Naive B cell (primary cell): ENCODE measurements at regions not wholly inside any gene's neighbourhood (a gene's known extent, or its start where the extent isn't known, plus 50 kb on each side); places are given as distances from the start of the nearest gene placed in this dataset.
"Not testable (repeated sequence)": the region's sequence is repeated elsewhere in the genome, so short reads cannot be mapped to it uniquely, and the experiment has no call there.

ENCODE experiments used
- ATAC-seq, 2 donors: fragments of 150-1000 bp; cut with Tn5 transposase; 2 replicates each; pipeline ENCODE4 v1.10.0; 2021; ENCODE audit warnings: low read depth in 2 of 2, mild to moderate bottlenecking in 2 of 2, moderate library complexity in 2 of 2
- DNase-seq: peaks from one replicate; pipeline ENCODE4 v3.0.0; 2022
- H3K27ac Mint-ChIP-seq, 6 donors: one replicate each; pipeline ENCODE4 v1.8.0; 2020 to 2022; ENCODE audit warnings: mild to moderate bottlenecking in 6 of 6, mixed read lengths in 6 of 6, moderate library complexity in 5 of 6, inconsistent platforms in 2 of 6
- H3K27me3 Mint-ChIP-seq, 3 donors: one replicate each; pipeline ENCODE4 v1.8.0; 2021 to 2022; ENCODE audit warnings: mixed read lengths in 3 of 3, mild to moderate bottlenecking in 1 of 3
- H3K36me3 Mint-ChIP-seq, 2 donors: one replicate each; pipeline ENCODE4 v1.8.0; 2020 to 2022; ENCODE audit warnings: mixed read lengths in 2 of 2, inconsistent platforms in 1 of 2, mild to moderate bottlenecking in 1 of 2
- H3K4me1 Mint-ChIP-seq, 3 donors: one replicate each; pipeline ENCODE4 v1.8.0; 2020 to 2022; ENCODE audit warnings: mixed read lengths in 3 of 3, inconsistent platforms in 1 of 3, mild to moderate bottlenecking in 1 of 3, moderate library complexity in 1 of 3
- H3K4me3 Mint-ChIP-seq, 8 donors: one replicate each; pipeline ENCODE4 v1.8.0; 2020 to 2022; ENCODE audit warnings: mild to moderate bottlenecking in 8 of 8, mixed read lengths in 8 of 8, moderate library complexity in 8 of 8, inconsistent platforms in 2 of 8
- H3K9me3 Mint-ChIP-seq, 7 donors: one replicate each; pipeline ENCODE4 v1.8.0; 2020 to 2022; ENCODE audit warnings: mixed read lengths in 7 of 7, mild to moderate bottlenecking in 5 of 7, inconsistent platforms in 2 of 7, moderate library complexity in 1 of 7

DNA sequence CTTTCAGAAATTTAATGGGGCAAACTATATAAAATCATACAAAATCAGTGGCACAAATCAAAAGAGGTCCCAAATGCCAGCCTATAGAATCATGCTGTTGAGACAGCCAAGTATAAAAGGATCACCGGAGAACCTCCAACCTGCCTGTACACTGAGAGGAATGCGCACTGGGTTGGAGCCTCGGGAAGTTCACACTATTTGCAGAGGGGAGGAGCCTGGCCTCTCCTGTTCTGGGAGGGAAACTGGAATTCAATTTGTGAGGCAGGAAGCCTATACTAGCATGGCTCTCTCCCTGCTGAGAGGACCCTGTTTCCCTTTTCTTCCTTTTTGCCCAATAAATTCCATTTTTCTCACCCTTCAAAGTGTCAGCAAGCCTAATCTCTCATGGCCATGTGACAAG lies 406.0 kb downstream of the HINT1 start:
- no peaks in the 10 kb centered on the region for H3K4me1 Mint-ChIP-seq
- ATAC-seq = no peak
- H3K36me3 Mint-ChIP-seq = no peaks in the 10 kb centered on the region
- no peak for DNase-seq
- peaks cover 0 to 5% (median 0%) of the 10 kb centered on the region in 7 donors for H3K9me3 Mint-ChIP-seq
- H3K27me3 Mint-ChIP-seq = no peaks in the 10 kb centered on the region
- H3K27ac Mint-ChIP-seq = no peak overlapping the region
- no peak overlapping the region for H3K4me3 Mint-ChIP-seq

GRCh38 chr5:130747556-130747955 lies 417.5 kb downstream of the HINT1 start:
- no peak for ATAC-seq
- no peak overlapping the region for H3K4me3 Mint-ChIP-seq
- peaks cover 0 to 18% (median 15%) of the 10 kb centered on the region in 7 donors for H3K9me3 Mint-ChIP-seq
- DNase-seq = no peak
- no peaks in the 10 kb centered on the region for H3K4me1 Mint-ChIP-seq
- H3K36me3 Mint-ChIP-seq = peaks cover 0 to 8% of the 10 kb centered on the region in 2 donors
- no peak overlapping the region for H3K27ac Mint-ChIP-seq
- no peaks in the 10 kb centered on the region for H3K27me3 Mint-ChIP-seq

DNA sequence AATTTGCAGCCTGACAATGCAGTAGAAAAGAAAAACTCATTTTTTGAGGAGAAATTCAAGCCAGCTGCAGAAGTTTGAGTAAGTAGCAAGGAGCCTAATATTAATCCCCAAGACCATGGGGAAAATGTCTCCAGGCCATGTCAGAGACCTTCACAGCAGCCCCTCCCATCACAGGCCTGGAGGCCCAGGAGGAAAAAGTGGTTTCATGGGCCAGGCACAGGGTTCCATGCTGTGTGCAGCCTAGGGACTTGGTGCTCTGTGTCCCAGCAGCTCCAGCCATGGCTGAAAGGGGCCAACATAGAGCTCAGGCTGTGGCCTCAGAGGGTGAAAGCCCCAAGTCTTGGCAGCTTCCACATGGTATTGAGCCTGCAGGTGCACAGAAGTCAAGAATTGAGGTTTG lies 418.4 kb downstream of the HINT1 start:
- peaks cover 0 to 20% (median 13%) of the 10 kb centered on the region in 7 donors for H3K9me3 Mint-ChIP-seq
- DNase-seq, H3K27ac Mint-ChIP-seq, H3K36me3 Mint-ChIP-seq, H3K4me3 Mint-ChIP-seq, H3K27me3 Mint-ChIP-seq, H3K4me1 Mint-ChIP-seq, ATAC-seq: not testable (repeated sequence)

GRCh38 chr5:130743092-130743491 lies 422.0 kb downstream of the HINT1 start:
- Mint-ChIP-seq H3K27me3 (no peaks in the 10 kb centered on the region), H3K4me3 (no peak overlapping the region), H3K27ac (no peak overlapping the region), H3K36me3 (peaks cover 0 to 8% of the 10 kb centered on the region in 2 donors), H3K9me3 (peaks cover 5 to 38% (median 20%) of the 10 kb centered on the region in 7 donors), H3K4me1 (no peaks in the 10 kb centered on the region)
- DNase-seq = no peak
- no peak for ATAC-seq

GRCh38 chr5:130740047-130740569 lies 424.9 kb downstream of the HINT1 start:
- no peak for DNase-seq
- ATAC-seq = no peak
- no peaks in the 10 kb centered on the region for H3K36me3 Mint-ChIP-seq
- H3K4me1 Mint-ChIP-seq = no peaks in the 10 kb centered on the region
- H3K9me3 Mint-ChIP-seq = peaks cover 0 to 23% (median 10%) of the 10 kb centered on the region in 7 donors
- no peak overlapping the region for H3K27ac Mint-ChIP-seq
- H3K4me3 Mint-ChIP-seq = no peak overlapping the region
- no peaks in the 10 kb centered on the region for H3K27me3 Mint-ChIP-seq

- DNase-seq (no peak), ATAC-seq (no peak)
- Mint-ChIP-seq H3K4me3 (no peak overlapping the region), H3K4me1 (no peaks in the 10 kb centered on the region), H3K27ac (no peak overlapping the region), H3K9me3 (peaks cover 3 to 17% (median 10%) of the 10 kb centered on the region in 7 donors), H3K27me3 (no peaks in the 10 kb centered on the region), H3K36me3 (peaks cover 0 to 10% of the 10 kb centered on the region in 2 donors)
Measured at GRCh38 chr5:130731839-130732238, 433.2 kb downstream of the HINT1 start.

DNA sequence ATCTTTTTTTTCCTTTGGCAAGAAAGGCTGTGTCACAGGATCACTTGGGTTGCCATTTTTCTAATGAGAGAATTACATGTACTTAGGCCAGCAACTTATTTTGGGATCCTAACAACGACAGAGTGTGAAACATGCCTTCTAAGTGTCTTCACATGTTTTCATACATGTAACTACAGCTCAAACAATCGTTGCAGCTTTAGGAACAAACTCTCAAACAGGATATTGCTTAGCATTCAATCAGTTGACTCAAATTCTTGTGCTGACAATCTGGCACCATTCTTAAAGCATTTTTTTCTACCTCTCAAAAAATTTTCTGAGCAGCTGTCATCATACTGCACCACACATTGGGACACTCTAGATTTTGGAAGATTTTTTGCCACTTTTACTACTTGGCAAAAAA lies 435.5 kb downstream of the HINT1 start:
- Mint-ChIP-seq H3K27ac (no peak overlapping the region), H3K4me1 (no peaks in the 10 kb centered on the region), H3K9me3 (peaks cover 3 to 16% (median 10%) of the 10 kb centered on the region in 7 donors), H3K27me3 (no peaks in the 10 kb centered on the region), H3K36me3 (peaks cover 0 to 10% of the 10 kb centered on the region in 2 donors), H3K4me3 (no peak overlapping the region)
- ATAC-seq (no peak), DNase-seq (no peak)

- peaks cover 0 to 3% (median 0%) of the 10 kb centered on the region in 3 donors for H3K27me3 Mint-ChIP-seq
- peaks cover 0 to 10% of the 10 kb centered on the region in 2 donors for H3K36me3 Mint-ChIP-seq
- no peaks in the 10 kb centered on the region for H3K4me1 Mint-ChIP-seq
- DNase-seq (no peak), ATAC-seq (no peak)
- no peak overlapping the region for H3K4me3 Mint-ChIP-seq
- H3K27ac Mint-ChIP-seq = no peak overlapping the region
- H3K9me3 Mint-ChIP-seq = peaks cover 3 to 16% (median 10%) of the 10 kb centered on the region in 7 donors
Measured at GRCh38 chr5:130727830-130728229, 437.2 kb downstream of the HINT1 start.

DNA sequence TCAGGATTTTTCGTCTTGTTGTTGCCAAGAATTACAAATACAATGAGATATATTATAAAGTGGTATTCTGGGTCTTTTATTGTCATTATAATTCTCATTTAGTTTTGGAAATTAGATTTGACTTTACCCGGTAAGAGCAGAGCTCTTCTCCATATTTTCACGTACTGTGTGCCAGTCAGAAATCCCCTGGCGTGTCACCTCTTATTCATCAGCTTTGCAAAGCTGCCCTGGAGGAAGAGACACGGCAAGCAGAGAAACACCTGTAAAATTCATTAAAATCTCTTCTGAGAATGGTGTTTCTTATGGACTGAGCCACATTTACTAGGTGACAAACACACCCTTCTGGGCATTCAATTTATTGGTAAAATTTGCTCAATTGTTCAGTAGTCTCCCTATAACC lies 440.4 kb downstream of the HINT1 start:
- no peak for ATAC-seq
- Mint-ChIP-seq H3K27ac (no peak overlapping the region), H3K9me3 (no peaks in the 10 kb centered on the region)

GRCh38 chr5:130720355-130720754 lies 444.7 kb downstream of the HINT1 start:
- Mint-ChIP-seq H3K4me1 (no peaks in the 10 kb centered on the region), H3K36me3 (no peaks in the 10 kb centered on the region), H3K4me3 (no peak overlapping the region), H3K27ac (no peak overlapping the region), H3K27me3 (peaks cover 0 to 5% (median 4%) of the 10 kb centered on the region in 3 donors), H3K9me3 (peaks cover 0 to 4% (median 0%) of the 10 kb centered on the region in 7 donors)
- no peak for DNase-seq
- ATAC-seq = no peak

More for the DNA sequence above, 440.4 kb downstream of the HINT1 start:
- H3K27me3 Mint-ChIP-seq = peaks cover 0 to 5% (median 0%) of the 10 kb centered on the region in 3 donors
- no peak overlapping the region for H3K4me3 Mint-ChIP-seq
- no peak for DNase-seq
- no peaks in the 10 kb centered on the region for H3K36me3 Mint-ChIP-seq
- H3K4me1 Mint-ChIP-seq = no peaks in the 10 kb centered on the region

DNA sequence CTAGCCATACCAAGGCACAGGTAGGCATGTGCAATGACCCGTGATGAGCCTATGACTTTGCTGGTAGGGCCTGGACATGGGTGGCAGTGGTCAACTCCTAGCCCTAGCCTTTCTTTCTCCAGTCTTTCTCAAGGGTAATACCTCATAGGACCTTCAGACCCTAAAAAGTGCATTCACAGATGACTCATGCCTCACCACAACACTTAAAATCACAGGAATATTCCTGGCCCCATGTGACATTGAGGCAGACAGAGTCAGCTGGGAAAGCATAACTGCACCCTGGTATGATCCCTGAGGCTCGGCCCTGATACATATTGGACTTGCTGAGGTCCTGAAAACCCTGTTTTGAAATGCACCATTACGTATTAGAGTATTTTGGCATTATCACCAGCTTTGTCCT lies 449.5 kb downstream of the HINT1 start:
- Mint-ChIP-seq H3K4me1 (no peaks in the 10 kb centered on the region), H3K9me3 (peaks cover 0 to 4% (median 0%) of the 10 kb centered on the region in 7 donors), H3K4me3 (no peak overlapping the region), H3K27me3 (peaks cover 0 to 6% (median 4%) of the 10 kb centered on the region in 3 donors), H3K36me3 (no peaks in the 10 kb centered on the region), H3K27ac (no peak overlapping the region)
- ATAC-seq = no peak
- no peak for DNase-seq

- no peak overlapping the region for H3K4me3 Mint-ChIP-seq
- H3K4me1 Mint-ChIP-seq = no peaks in the 10 kb centered on the region
- H3K27ac Mint-ChIP-seq = no peak overlapping the region
- no peaks in the 10 kb centered on the region for H3K36me3 Mint-ChIP-seq
- no peak for DNase-seq
- peaks cover 0 to 6% (median 4%) of the 10 kb centered on the region in 3 donors for H3K27me3 Mint-ChIP-seq
- H3K9me3 Mint-ChIP-seq = peaks cover 0 to 4% (median 0%) of the 10 kb centered on the region in 7 donors
- no peak for ATAC-seq
Measured at GRCh38 chr5:130714200-130714599, 450.9 kb downstream of the HINT1 start.

GRCh38 chr5:130712324-130712723 lies 452.7 kb downstream of the HINT1 start:
- Mint-ChIP-seq H3K36me3 (no peaks in the 10 kb centered on the region), H3K4me1 (no peaks in the 10 kb centered on the region), H3K27me3 (peaks cover 0 to 6% (median 4%) of the 10 kb centered on the region in 3 donors), H3K27ac (no peak overlapping the region), H3K4me3 (no peak overlapping the region), H3K9me3 (peaks cover 0 to 2% (median 0%) of the 10 kb centered on the region in 7 donors)
- ATAC-seq (no peak), DNase-seq (no peak)

DNA sequence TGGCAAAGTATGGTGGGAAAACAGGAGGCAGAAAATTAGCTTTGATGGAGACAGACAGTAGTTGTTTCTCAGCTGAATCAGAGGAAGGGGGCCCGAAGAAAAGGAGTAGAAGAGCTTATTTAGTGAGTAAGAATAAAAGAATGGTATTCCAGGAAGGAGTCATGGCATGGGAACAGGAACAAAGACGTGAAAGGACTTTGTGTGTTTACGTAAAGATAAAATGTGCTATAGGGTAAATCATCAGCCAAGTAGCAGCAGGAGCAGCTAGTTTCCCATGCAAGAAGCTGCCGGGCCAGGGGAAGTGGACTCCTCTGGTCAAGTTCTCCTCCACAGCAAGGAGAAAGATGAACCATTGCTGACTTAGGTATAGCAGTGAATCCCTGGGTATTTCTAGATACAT lies 454.5 kb downstream of the HINT1 start:
- peaks cover 0 to 2% (median 0%) of the 10 kb centered on the region in 7 donors for H3K9me3 Mint-ChIP-seq
- no peaks in the 10 kb centered on the region for H3K36me3 Mint-ChIP-seq
- H3K27ac Mint-ChIP-seq = no peak overlapping the region
- DNase-seq = no peak
- no peaks in the 10 kb centered on the region for H3K4me1 Mint-ChIP-seq
- peaks cover 0 to 6% (median 4%) of the 10 kb centered on the region in 3 donors for H3K27me3 Mint-ChIP-seq
- no peak for ATAC-seq
- H3K4me3 Mint-ChIP-seq = no peak overlapping the region

DNA sequence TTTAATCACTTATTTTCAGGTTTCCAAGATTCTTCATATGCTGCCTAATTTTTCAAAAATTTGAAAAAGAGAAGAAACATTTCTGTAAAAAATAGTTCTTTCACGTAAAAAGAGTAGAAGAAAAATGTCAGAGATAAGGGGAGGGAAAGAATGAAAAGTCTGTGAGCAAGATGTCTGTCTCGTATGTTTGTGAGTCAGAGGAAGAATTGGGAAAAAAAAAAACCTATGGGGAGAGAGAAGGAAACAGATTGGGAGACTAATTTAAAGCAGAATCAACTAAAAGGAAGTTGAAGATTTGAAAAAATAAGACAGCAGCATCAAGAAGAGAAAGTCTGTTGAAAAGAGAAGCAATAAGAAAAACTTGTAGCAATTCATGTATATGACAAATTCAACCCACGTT lies 456.3 kb downstream of the HINT1 start:
- DNase-seq (no peak), ATAC-seq (no peak)
- Mint-ChIP-seq H3K27ac (no peak overlapping the region), H3K9me3 (peaks cover 0 to 6% (median 3%) of the 10 kb centered on the region in 7 donors), H3K36me3 (no peaks in the 10 kb centered on the region), H3K4me1 (no peaks in the 10 kb centered on the region), H3K4me3 (no peak overlapping the region), H3K27me3 (peaks cover 0 to 6% (median 4%) of the 10 kb centered on the region in 3 donors)
